Liver (tissue), 8 donors: ENCODE measurements at regions not wholly inside any gene's neighbourhood (a gene's known extent, or its start where the extent isn't known, plus 50 kb on each side); places are given as distances from the start of the nearest gene placed in this dataset.

Experiments used
- DNase-seq: peaks from one replicate; pipeline ENCODE4 v3.0.0-alpha.2; 2017; ENCODE audit warnings: low spot score
- H3K27ac ChIP-seq, 2 donors: one replicate each; pipeline ENCODE4 v1.7.0; 2013; ENCODE audit warnings: inconsistent platforms in 2 of 2, low read length in 2 of 2, control low read depth in 1 of 2, low read depth in 1 of 2, mild to moderate bottlenecking in 1 of 2
- H3K27me3 ChIP-seq, 4 donors: one replicate each; pipeline versions ENCODE4 v1.6.1 to v1.7.0; 2013; ENCODE audit warnings: low read length in 3 of 4, inconsistent platforms in 1 of 4, mild to moderate bottlenecking in 1 of 4, moderate library complexity in 1 of 4; ENCODE audit not compliant: control insufficient read depth in 4 of 4, insufficient read depth in 4 of 4
- H3K36me3 ChIP-seq, 4 donors: one replicate each; pipeline versions ENCODE4 v1.6.1 to v1.7.0; 2013; ENCODE audit warnings: low read length in 3 of 4, mild to moderate bottlenecking in 3 of 4, low read depth in 1 of 4, moderate library complexity in 1 of 4; ENCODE audit not compliant: control insufficient read depth in 4 of 4, insufficient read depth in 3 of 4
- H3K4me1 ChIP-seq, 4 donors: one replicate each; pipeline versions ENCODE4 v1.6.1 to v1.7.0; 2013; ENCODE audit warnings: low read length in 3 of 4, mild to moderate bottlenecking in 3 of 4, moderate library complexity in 1 of 4; ENCODE audit not compliant: control insufficient read depth in 4 of 4, insufficient read depth in 4 of 4
- H3K4me3 ChIP-seq, 3 donors: one replicate each; pipeline versions ENCODE4 v1.6.1 to v1.7.0; 2013; ENCODE audit warnings: low read length in 3 of 3, control low read depth in 1 of 3, low read depth in 1 of 3, mild to moderate bottlenecking in 1 of 3
- H3K9ac ChIP-seq, 2 donors: one replicate each; pipeline ENCODE4 v1.7.0; 2013; ENCODE audit warnings: low read length in 2 of 2, mild to moderate bottlenecking in 2 of 2, moderate library complexity in 2 of 2, control low read depth in 1 of 2, low read depth in 1 of 2
- H3K9me3 ChIP-seq, 4 donors: one replicate each; pipeline versions ENCODE4 v1.6.1 to v1.7.0; 2013; ENCODE audit warnings: low read length in 3 of 4; ENCODE audit not compliant: control insufficient read depth in 4 of 4
- ATF3 ChIP-seq: IDR thresholded peaks from 2 replicates; pipeline ENCODE4 v1.6.1; 2016; ENCODE audit warnings: antibody characterized with exemption
- CTCF ChIP-seq: fragments of 150-350 bp; IDR thresholded peaks from 2 replicates; pipeline ENCODE4 v1.5.1; 2017; ENCODE audit warnings: improper control_type of control experiment, low read depth, low read length; ENCODE audit not compliant: missing input control
- EGR1 ChIP-seq, 2 donors: IDR thresholded peaks; 2 replicates each; pipeline ENCODE4 v1.6.1; 2016 to 2018; ENCODE audit warnings: antibody characterized with exemption in 2 of 2, low read depth in 2 of 2
- FOXA1 ChIP-seq: IDR thresholded peaks from 2 replicates; pipeline ENCODE4 v1.6.1; 2016; ENCODE audit warnings: antibody characterized with exemption
- FOXA2 ChIP-seq: IDR thresholded peaks from 2 replicates; pipeline ENCODE4 v1.6.1; 2016; ENCODE audit warnings: antibody characterized with exemption
- GABPA ChIP-seq, 2 donors: IDR thresholded peaks in 1 of 2; conservative IDR thresholded peaks in 1 of 2; 2 replicates each; pipeline ENCODE4 v1.6.1; 2016; ENCODE audit warnings: antibody characterized with exemption in 2 of 2, mild to moderate bottlenecking in 1 of 2, moderate library complexity in 1 of 2
- HNF4A ChIP-seq, 2 donors: conservative IDR thresholded peaks; 2 replicates each; pipeline ENCODE4 v1.6.1; 2016; ENCODE audit warnings: antibody characterized with exemption in 2 of 2, mild to moderate bottlenecking in 2 of 2
- HNF4G ChIP-seq: IDR thresholded peaks from 2 replicates; pipeline ENCODE4 v1.6.1; 2016; ENCODE audit warnings: antibody characterized with exemption
- JUND ChIP-seq, 2 donors: IDR thresholded peaks; 2 replicates each; pipeline ENCODE4 v1.6.1; 2016; ENCODE audit warnings: antibody characterized with exemption in 2 of 2
- MAX ChIP-seq: IDR thresholded peaks from 2 replicates; pipeline ENCODE4 v1.6.1; 2016; ENCODE audit warnings: antibody characterized with exemption
- NR2F2 ChIP-seq: IDR thresholded peaks from 2 replicates; pipeline ENCODE4 v1.6.1; 2016; ENCODE audit warnings: antibody characterized with exemption
- RAD21 ChIP-seq, 2 donors: IDR thresholded peaks; 2 replicates each; pipeline ENCODE4 v1.6.1; 2016; ENCODE audit warnings: antibody characterized with exemption in 2 of 2, mild to moderate bottlenecking in 2 of 2
- REST ChIP-seq: IDR thresholded peaks from 2 replicates; pipeline ENCODE4 v1.6.1; 2016; ENCODE audit warnings: antibody characterized with exemption, mild to moderate bottlenecking
- RXRA ChIP-seq, 2 donors: IDR thresholded peaks; 2 replicates each; pipeline ENCODE4 v1.6.1; 2017 to 2018; ENCODE audit warnings: antibody characterized with exemption in 2 of 2, mild to moderate bottlenecking in 1 of 2
- SP1 ChIP-seq: IDR thresholded peaks from 2 replicates; pipeline ENCODE4 v1.6.1; 2018; ENCODE audit warnings: antibody characterized with exemption, mild to moderate bottlenecking
- TAF1 ChIP-seq: conservative IDR thresholded peaks from 2 replicates; pipeline ENCODE4 v1.6.1; 2016; ENCODE audit warnings: antibody characterized with exemption, mild to moderate bottlenecking
- YY1 ChIP-seq: IDR thresholded peaks from 2 replicates; pipeline ENCODE4 v1.6.1; 2016; ENCODE audit warnings: antibody characterized with exemption, mild to moderate bottlenecking
- ZBTB33 ChIP-seq: IDR thresholded peaks from 2 replicates; pipeline ENCODE4 v1.6.1; 2016; ENCODE audit warnings: antibody characterized with exemption
- WGBS: extraction: QIAGEN DNeasy Blood & Tissue Kit; methylation state at CpG from one replicate; pipeline ENCODE4 v1.1.7; 2013; 5-methylcytosine and 5-hydroxymethylcytosine counted together
- donor health status: healthy.
- donor health status: healthy.
- donor health status: healthy.
- donor health status: healthy.
- donor health status: healthy.

- TF ChIP-seq ZBTB33, result no peak
- TF ChIP-seq HNF4G, result no peak
- no peak for TF ChIP-seq FOXA2
- no peak for TF ChIP-seq NR2F2
Observed at GRCh38 chr16:26877421-26877820, 189.3 kb upstream of the C16orf82 start (continued).

- Histone ChIP-seq H3K4me3 (no peak overlapping the region), H3K4me1 (no peaks in the 10 kb centered on the region), H3K36me3 (no peaks in the 10 kb centered on the region), H3K9ac (no peak overlapping the region), H3K9me3 (no peaks in the 10 kb centered on the region), H3K27me3 (no peaks in the 10 kb centered on the region), H3K27ac (no peak overlapping the region)
- no peak for DNase-seq
- TF ChIP-seq TAF1, result no peak
- no peak for TF ChIP-seq RAD21 (IDR thresholded peaks at IDR 0.05)
- TF ChIP-seq GABPA (IDR thresholded peaks at IDR 0.05 in 1 of 2, conservative IDR thresholded peaks at IDR 0.05 in 1 of 2), result no peak
- no peak for TF ChIP-seq SP1
- no peak for TF ChIP-seq REST
- no peak for TF ChIP-seq MAX
- no peak for TF ChIP-seq CTCF
- no peak for TF ChIP-seq ATF3
- TF ChIP-seq YY1, result no peak
- TF ChIP-seq FOXA1, result no peak
- WGBS, result 61% methylated on average over 1 of the region's 1 CpG
Observed at GRCh38 chr16:26885674-26886073, 181.1 kb upstream of the C16orf82 start.

- peaks cover 0 to 3% (median 0%) of the 10 kb centered on the region in 4 donors for H3K9me3 ChIP-seq
- peaks cover 0 to 5% (median 0%) of the 10 kb centered on the region in 4 donors for H3K27me3 ChIP-seq
- no peak overlapping the region for H3K4me3 ChIP-seq
- no peak overlapping the region for H3K9ac ChIP-seq
- no peak for DNase-seq
- no peak overlapping the region for H3K27ac ChIP-seq
- WGBS, result 62% methylated on average over 2 of the region's 2 CpGs
- no peaks in the 10 kb centered on the region for H3K36me3 ChIP-seq
- no peaks in the 10 kb centered on the region for H3K4me1 ChIP-seq
- TF ChIP-seq EGR1 (IDR thresholded peaks at IDR 0.05; ENCODE audit: low read depth in 2 of 2) (no peak), GABPA (IDR thresholded peaks at IDR 0.05 in 1 of 2, conservative IDR thresholded peaks at IDR 0.05 in 1 of 2) (no peak), FOXA1 (no peak), RXRA (IDR thresholded peaks at IDR 0.05) (no peak), HNF4G (no peak), CTCF (no peak), FOXA2 (no peak), NR2F2 (no peak), ATF3 (no peak), MAX (no peak), TAF1 (no peak), HNF4A (conservative IDR thresholded peaks at IDR 0.05) (no peak), JUND (IDR thresholded peaks at IDR 0.05) (no peak)
Observed at GRCh38 chr16:26889740-26890139, 177.0 kb upstream of the C16orf82 start.
